ENCODE measurements at regions not wholly inside any gene's neighbourhood (a gene's known extent, or its start where the extent isn't known, plus 50 kb on each side); places are given as distances from the start of the nearest gene placed in this dataset.

GRCh38 chr22:48212727-48213126, 1450.3 kb downstream of the TBC1D22A start:
- no peak for DNase-seq (ENCODE audit: low read depth in 2 of 2)

GRCh38 chr22:48210812-48211211, 1448.4 kb downstream of the TBC1D22A start:
- no peak for DNase-seq (ENCODE audit: low read depth in 2 of 2)

GRCh38 chr22:48210198-48210580, 1447.7 kb downstream of the TBC1D22A start:
- no peak for DNase-seq (ENCODE audit: low read depth in 2 of 2)

- DNase-seq (ENCODE audit: low read depth in 2 of 2), result no peak
Observed at GRCh38 chr22:48209473-48210197, 1447.2 kb downstream of the TBC1D22A start.

- no peak for DNase-seq (ENCODE audit: low read depth in 2 of 2)
Observed at GRCh38 chr22:48208894-48209293, 1446.4 kb downstream of the TBC1D22A start.

- DNase-seq (ENCODE audit: low read depth in 2 of 2), result no peak
Observed at GRCh38 chr22:48207919-48208535, 1445.6 kb downstream of the TBC1D22A start.

- DNase-seq (ENCODE audit: low read depth in 2 of 2), result no peak
Observed at GRCh38 chr22:48205790-48206189, 1443.3 kb downstream of the TBC1D22A start.

- DNase-seq (ENCODE audit: low read depth in 2 of 2), result no peak
Observed at GRCh38 chr22:48205161-48205560, 1442.7 kb downstream of the TBC1D22A start.

- DNase-seq (ENCODE audit: low read depth in 2 of 2), result no peak
Observed at GRCh38 chr22:48204296-48204695, 1441.8 kb downstream of the TBC1D22A start.

- no peak for DNase-seq (ENCODE audit: low read depth in 2 of 2)
Observed at GRCh38 chr22:48199667-48200066, 1437.2 kb downstream of the TBC1D22A start.

GRCh38 chr22:48198489-48199459, 1436.3 kb downstream of the TBC1D22A start:
- no peak for DNase-seq (ENCODE audit: low read depth in 2 of 2)

- DNase-seq (ENCODE audit: low read depth in 2 of 2), result no peak
Observed at GRCh38 chr22:48197189-48197690, 1434.8 kb downstream of the TBC1D22A start.

- DNase-seq (ENCODE audit: low read depth in 2 of 2), result no peak
Observed at GRCh38 chr22:48192920-48193319, 1430.5 kb downstream of the TBC1D22A start.

- DNase-seq (ENCODE audit: low read depth in 2 of 2), result no peak
Observed at GRCh38 chr22:48192071-48192470, 1429.6 kb downstream of the TBC1D22A start.

- DNase-seq (ENCODE audit: low read depth in 2 of 2), result no peak
Observed at GRCh38 chr22:48188231-48188721, 1425.8 kb downstream of the TBC1D22A start.

GRCh38 chr22:48187356-48187755, 1424.9 kb downstream of the TBC1D22A start:
- DNase-seq (ENCODE audit: low read depth in 2 of 2), result no peak

- no peak for DNase-seq (ENCODE audit: low read depth in 2 of 2)
Observed at GRCh38 chr22:48186146-48186790, 1423.8 kb downstream of the TBC1D22A start.

- no peak for DNase-seq (ENCODE audit: low read depth in 2 of 2)
Observed at GRCh38 chr22:48185071-48186055, 1422.9 kb downstream of the TBC1D22A start.

- no peak for DNase-seq (ENCODE audit: low read depth in 2 of 2)
Observed at GRCh38 chr22:48182846-48183805, 1420.7 kb downstream of the TBC1D22A start.
